Liver (tissue), 8 donors: ENCODE measurements at regions not wholly inside any gene's neighbourhood (a gene's known extent, or its start where the extent isn't known, plus 50 kb on each side); places are given as distances from the start of the nearest gene placed in this dataset.

Experiments
- DNase-seq: peaks from one replicate; pipeline ENCODE4 v3.0.0-alpha.2; 2017; ENCODE audit warnings: low spot score
- H3K27ac ChIP-seq, 2 donors: one replicate each; pipeline ENCODE4 v1.7.0; 2013; ENCODE audit warnings: inconsistent platforms in 2 of 2, low read length in 2 of 2, control low read depth in 1 of 2, low read depth in 1 of 2, mild to moderate bottlenecking in 1 of 2
- H3K27me3 ChIP-seq, 4 donors: one replicate each; pipeline versions ENCODE4 v1.6.1 to v1.7.0; 2013; ENCODE audit warnings: low read length in 3 of 4, inconsistent platforms in 1 of 4, mild to moderate bottlenecking in 1 of 4, moderate library complexity in 1 of 4; ENCODE audit not compliant: control insufficient read depth in 4 of 4, insufficient read depth in 4 of 4
- H3K36me3 ChIP-seq, 4 donors: one replicate each; pipeline versions ENCODE4 v1.6.1 to v1.7.0; 2013; ENCODE audit warnings: low read length in 3 of 4, mild to moderate bottlenecking in 3 of 4, low read depth in 1 of 4, moderate library complexity in 1 of 4; ENCODE audit not compliant: control insufficient read depth in 4 of 4, insufficient read depth in 3 of 4
- H3K4me1 ChIP-seq, 4 donors: one replicate each; pipeline versions ENCODE4 v1.6.1 to v1.7.0; 2013; ENCODE audit warnings: low read length in 3 of 4, mild to moderate bottlenecking in 3 of 4, moderate library complexity in 1 of 4; ENCODE audit not compliant: control insufficient read depth in 4 of 4, insufficient read depth in 4 of 4
- H3K4me3 ChIP-seq, 3 donors: one replicate each; pipeline versions ENCODE4 v1.6.1 to v1.7.0; 2013; ENCODE audit warnings: low read length in 3 of 3, control low read depth in 1 of 3, low read depth in 1 of 3, mild to moderate bottlenecking in 1 of 3
- H3K9ac ChIP-seq, 2 donors: one replicate each; pipeline ENCODE4 v1.7.0; 2013; ENCODE audit warnings: low read length in 2 of 2, mild to moderate bottlenecking in 2 of 2, moderate library complexity in 2 of 2, control low read depth in 1 of 2, low read depth in 1 of 2
- H3K9me3 ChIP-seq, 4 donors: one replicate each; pipeline versions ENCODE4 v1.6.1 to v1.7.0; 2013; ENCODE audit warnings: low read length in 3 of 4; ENCODE audit not compliant: control insufficient read depth in 4 of 4
- ATF3 ChIP-seq: IDR thresholded peaks from 2 replicates; pipeline ENCODE4 v1.6.1; 2016; ENCODE audit warnings: antibody characterized with exemption
- CTCF ChIP-seq: fragments of 150-350 bp; IDR thresholded peaks from 2 replicates; pipeline ENCODE4 v1.5.1; 2017; ENCODE audit warnings: improper control_type of control experiment, low read depth, low read length; ENCODE audit not compliant: missing input control
- EGR1 ChIP-seq, 2 donors: IDR thresholded peaks; 2 replicates each; pipeline ENCODE4 v1.6.1; 2016 to 2018; ENCODE audit warnings: antibody characterized with exemption in 2 of 2, low read depth in 2 of 2
- FOXA1 ChIP-seq: IDR thresholded peaks from 2 replicates; pipeline ENCODE4 v1.6.1; 2016; ENCODE audit warnings: antibody characterized with exemption
- FOXA2 ChIP-seq: IDR thresholded peaks from 2 replicates; pipeline ENCODE4 v1.6.1; 2016; ENCODE audit warnings: antibody characterized with exemption
- GABPA ChIP-seq, 2 donors: IDR thresholded peaks in 1 of 2; conservative IDR thresholded peaks in 1 of 2; 2 replicates each; pipeline ENCODE4 v1.6.1; 2016; ENCODE audit warnings: antibody characterized with exemption in 2 of 2, mild to moderate bottlenecking in 1 of 2, moderate library complexity in 1 of 2
- HNF4A ChIP-seq, 2 donors: conservative IDR thresholded peaks; 2 replicates each; pipeline ENCODE4 v1.6.1; 2016; ENCODE audit warnings: antibody characterized with exemption in 2 of 2, mild to moderate bottlenecking in 2 of 2
- HNF4G ChIP-seq: IDR thresholded peaks from 2 replicates; pipeline ENCODE4 v1.6.1; 2016; ENCODE audit warnings: antibody characterized with exemption
- JUND ChIP-seq, 2 donors: IDR thresholded peaks; 2 replicates each; pipeline ENCODE4 v1.6.1; 2016; ENCODE audit warnings: antibody characterized with exemption in 2 of 2
- MAX ChIP-seq: IDR thresholded peaks from 2 replicates; pipeline ENCODE4 v1.6.1; 2016; ENCODE audit warnings: antibody characterized with exemption
- NR2F2 ChIP-seq: IDR thresholded peaks from 2 replicates; pipeline ENCODE4 v1.6.1; 2016; ENCODE audit warnings: antibody characterized with exemption
- RAD21 ChIP-seq, 2 donors: IDR thresholded peaks; 2 replicates each; pipeline ENCODE4 v1.6.1; 2016; ENCODE audit warnings: antibody characterized with exemption in 2 of 2, mild to moderate bottlenecking in 2 of 2
- REST ChIP-seq: IDR thresholded peaks from 2 replicates; pipeline ENCODE4 v1.6.1; 2016; ENCODE audit warnings: antibody characterized with exemption, mild to moderate bottlenecking
- RXRA ChIP-seq, 2 donors: IDR thresholded peaks; 2 replicates each; pipeline ENCODE4 v1.6.1; 2017 to 2018; ENCODE audit warnings: antibody characterized with exemption in 2 of 2, mild to moderate bottlenecking in 1 of 2
- SP1 ChIP-seq: IDR thresholded peaks from 2 replicates; pipeline ENCODE4 v1.6.1; 2018; ENCODE audit warnings: antibody characterized with exemption, mild to moderate bottlenecking
- YY1 ChIP-seq: IDR thresholded peaks from 2 replicates; pipeline ENCODE4 v1.6.1; 2016; ENCODE audit warnings: antibody characterized with exemption, mild to moderate bottlenecking
- ZBTB33 ChIP-seq: IDR thresholded peaks from 2 replicates; pipeline ENCODE4 v1.6.1; 2016; ENCODE audit warnings: antibody characterized with exemption
- WGBS: extraction: QIAGEN DNeasy Blood & Tissue Kit; methylation state at CpG from one replicate; pipeline ENCODE4 v1.1.7; 2013; 5-methylcytosine and 5-hydroxymethylcytosine counted together
- donor health status: healthy.
- donor health status: healthy.
- donor health status: healthy.
- donor health status: healthy.
- donor health status: healthy.

- WGBS: 90% methylated on average over 2 of the region's 2 CpGs
- no peak for DNase-seq
- Histone ChIP-seq H3K9me3 (peaks cover 0 to 3% (median 0%) of the 10 kb centered on the region in 4 donors), H3K4me1 (no peaks in the 10 kb centered on the region), H3K36me3 (no peaks in the 10 kb centered on the region), H3K4me3 (no peak overlapping the region), H3K27ac (no peak overlapping the region), H3K9ac (no peak overlapping the region), H3K27me3 (no peaks in the 10 kb centered on the region)
- TF ChIP-seq EGR1 (IDR thresholded peaks at IDR 0.05; ENCODE audit: low read depth in 2 of 2) (no peak), FOXA1 (no peak), REST (no peak), SP1 (no peak), CTCF (no peak)
These were observed 173.2 kb upstream of the XYLT1 start for GRCh38 chr16:17643935-17644334.

- no peak for TF ChIP-seq RAD21 (IDR thresholded peaks at IDR 0.05)
- TF ChIP-seq ATF3: no peak
- no peak for TF ChIP-seq NR2F2
- no peak for TF ChIP-seq YY1
- TF ChIP-seq HNF4A (conservative IDR thresholded peaks at IDR 0.05): no peak
- TF ChIP-seq CTCF: no peak
- no peak for TF ChIP-seq RXRA (IDR thresholded peaks at IDR 0.05)
- TF ChIP-seq EGR1 (IDR thresholded peaks at IDR 0.05; ENCODE audit: low read depth in 2 of 2): no peak
- no peak for TF ChIP-seq JUND (IDR thresholded peaks at IDR 0.05)
- TF ChIP-seq MAX: no peak
- TF ChIP-seq FOXA2: no peak
- no peak for TF ChIP-seq REST
- TF ChIP-seq GABPA (IDR thresholded peaks at IDR 0.05 in 1 of 2, conservative IDR thresholded peaks at IDR 0.05 in 1 of 2): no peak
- TF ChIP-seq ZBTB33: no peak
- no peak for TF ChIP-seq SP1
- TF ChIP-seq HNF4G: no peak
- Histone ChIP-seq H3K36me3 (no peaks in the 10 kb centered on the region), H3K27me3 (no peaks in the 10 kb centered on the region), H3K9me3 (peaks cover 0 to 3% (median 0%) of the 10 kb centered on the region in 4 donors), H3K4me3 (no peak overlapping the region), H3K9ac (no peak overlapping the region), H3K27ac (no peak overlapping the region), H3K4me1 (no peaks in the 10 kb centered on the region)
- no peak for DNase-seq
- 95% methylated on average over 2 of the region's 2 CpGs for WGBS
These were observed 171.2 kb upstream of the XYLT1 start for GRCh38 chr16:17641990-17642389.
